ENCODE measurements at regions not wholly inside any gene's neighbourhood (a gene's known extent, or its start where the extent isn't known, plus 50 kb on each side); places are given as distances from the start of the nearest gene placed in this dataset.

DNA sequence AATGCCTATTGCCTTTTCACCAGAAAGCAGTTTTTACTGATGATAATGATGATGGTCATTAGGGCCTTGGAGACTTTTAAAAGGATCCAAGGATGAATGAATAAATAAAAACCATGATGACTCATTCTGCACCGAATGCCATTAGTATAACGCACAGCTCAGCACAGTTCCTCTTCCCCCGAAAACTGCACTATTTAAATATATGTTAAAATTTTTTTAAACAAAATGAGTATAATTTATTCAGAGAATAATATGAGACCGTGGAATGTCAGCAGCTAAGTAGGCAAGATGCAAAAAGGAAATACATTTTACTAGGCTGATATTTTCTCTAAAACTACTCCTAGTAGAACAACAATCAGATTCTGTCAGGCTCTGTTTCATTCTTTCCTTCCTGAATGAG is 83.4 kb upstream of the NANOGP8 start:
- H3K27me3 ChIP-seq (ENCODE audit: insufficient read depth, low read length): no peaks in the 10 kb centered on the region
- H3K9me3 Mint-ChIP-seq (ENCODE audit: unreplicated experiment): no peaks in the 10 kb centered on the region
- H3K4me2 ChIP-seq (ENCODE audit: low read length): peak overlapping the region; percentile 67
- H3K4me1 ChIP-seq (ENCODE audit: insufficient read depth, low read length): peaks cover 11% of the 10 kb centered on the region
- FAIRE-seq (no peak), DNase-seq (ENCODE audit: low read depth) (peak; percentile 79)
- H3K36me3 ChIP-seq (ENCODE audit: insufficient read depth, low read length): no peaks in the 10 kb centered on the region
- peaks cover 19% of the 10 kb centered on the region for H3K4me1 Mint-ChIP-seq (ENCODE audit: low read depth, unreplicated experiment)
- peak overlapping the region; percentile 30 for H3K4me3 ChIP-seq (ENCODE audit: insufficient read depth, low read depth, low read length)
- no peaks in the 10 kb centered on the region for H3K27me3 Mint-ChIP-seq (ENCODE audit: low read depth, unreplicated experiment)
- TF ChIP-seq CTCF (IDR thresholded peaks at IDR 0.05; ENCODE audit: insufficient read depth, low read depth, low read length) (no peak), EZH2 (IDR thresholded peaks at IDR 0.05; ENCODE audit: insufficient read depth, low read length) (no peak)
- no peaks in the 10 kb centered on the region for H3K36me3 Mint-ChIP-seq (ENCODE audit: low read depth, unreplicated experiment)
- peak overlapping the region; percentile 12 for H3K27ac Mint-ChIP-seq (ENCODE audit: unreplicated experiment)
- H3K79me2 ChIP-seq (ENCODE audit: insufficient read depth, low read length): no peaks in the 10 kb centered on the region
- no peak overlapping the region for H2AFZ ChIP-seq (ENCODE audit: low read depth, low read length)
- H3K4me3 Mint-ChIP-seq (ENCODE audit: unreplicated experiment): no peak overlapping the region
- no peaks in the 10 kb centered on the region for H3K9me3 ChIP-seq (ENCODE audit: insufficient read depth, low read depth, low read length)
- peak overlapping the region; percentile 36 for H3K27ac ChIP-seq (ENCODE audit: low read depth, low read length)
- peak overlapping the region; percentile 33 for H3K9ac ChIP-seq (ENCODE audit: low read length)
- H4K20me1 ChIP-seq (ENCODE audit: insufficient read depth, low read length): no peaks in the 10 kb centered on the region

DNA sequence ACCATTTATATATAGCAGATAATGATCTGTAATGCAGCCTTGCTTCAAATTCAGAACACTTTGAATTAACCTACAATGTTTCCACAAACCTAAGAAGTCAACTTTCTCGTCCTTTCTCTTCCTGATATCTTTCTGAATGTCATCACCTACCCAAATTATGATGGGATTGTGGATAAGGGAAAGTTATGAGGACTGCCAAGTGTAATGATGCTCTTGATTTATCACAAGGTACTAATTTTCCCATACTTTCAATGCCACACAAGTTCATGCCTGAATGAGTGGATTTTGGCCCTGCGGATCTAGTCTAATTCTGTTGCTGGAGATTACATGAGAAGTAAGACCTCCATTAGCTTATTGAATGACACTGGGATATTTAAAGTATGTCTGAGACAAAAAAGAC is 82.6 kb upstream of the NANOGP8 start:
- FAIRE-seq (no peak), DNase-seq (ENCODE audit: low read depth) (no peak)
- Mint-ChIP-seq H3K4me1 (ENCODE audit: low read depth, unreplicated experiment) (peaks cover 15% of the 10 kb centered on the region), H3K36me3 (ENCODE audit: low read depth, unreplicated experiment) (no peaks in the 10 kb centered on the region), H3K27me3 (ENCODE audit: low read depth, unreplicated experiment) (no peaks in the 10 kb centered on the region), H3K9me3 (ENCODE audit: unreplicated experiment) (no peaks in the 10 kb centered on the region), H3K4me3 (ENCODE audit: unreplicated experiment) (no peak overlapping the region), H3K27ac (ENCODE audit: unreplicated experiment) (no peak overlapping the region)
- TF ChIP-seq CTCF (IDR thresholded peaks at IDR 0.05; ENCODE audit: insufficient read depth, low read depth, low read length) (no peak), EZH2 (IDR thresholded peaks at IDR 0.05; ENCODE audit: insufficient read depth, low read length) (no peak)
- H4K20me1 ChIP-seq (ENCODE audit: insufficient read depth, low read length): no peaks in the 10 kb centered on the region
- H3K9ac ChIP-seq (ENCODE audit: low read length): no peak overlapping the region
- H3K36me3 ChIP-seq (ENCODE audit: insufficient read depth, low read length): no peaks in the 10 kb centered on the region
- H3K27ac ChIP-seq (ENCODE audit: low read depth, low read length): no peak overlapping the region
- no peaks in the 10 kb centered on the region for H3K79me2 ChIP-seq (ENCODE audit: insufficient read depth, low read length)
- no peak overlapping the region for H3K4me2 ChIP-seq (ENCODE audit: low read length)
- peaks cover 11% of the 10 kb centered on the region for H3K4me1 ChIP-seq (ENCODE audit: insufficient read depth, low read length)
- H3K4me3 ChIP-seq (ENCODE audit: insufficient read depth, low read depth, low read length): no peak overlapping the region
- no peaks in the 10 kb centered on the region for H3K9me3 ChIP-seq (ENCODE audit: insufficient read depth, low read depth, low read length)
- H2AFZ ChIP-seq (ENCODE audit: low read depth, low read length): no peak overlapping the region
- H3K27me3 ChIP-seq (ENCODE audit: insufficient read depth, low read length): no peaks in the 10 kb centered on the region

GRCh38 chr15:35166730-35167359 is 81.8 kb upstream of the NANOGP8 start:
- no peaks in the 10 kb centered on the region for H3K27me3 ChIP-seq (ENCODE audit: insufficient read depth, low read length)
- H3K79me2 ChIP-seq (ENCODE audit: insufficient read depth, low read length): no peaks in the 10 kb centered on the region
- H3K4me1 Mint-ChIP-seq (ENCODE audit: low read depth, unreplicated experiment): peaks cover 15% of the 10 kb centered on the region
- H3K36me3 ChIP-seq (ENCODE audit: insufficient read depth, low read length): no peaks in the 10 kb centered on the region
- H3K4me3 ChIP-seq (ENCODE audit: insufficient read depth, low read depth, low read length): no peak overlapping the region
- no peak overlapping the region for H3K9ac ChIP-seq (ENCODE audit: low read length)
- TF ChIP-seq EZH2 (IDR thresholded peaks at IDR 0.05; ENCODE audit: insufficient read depth, low read length) (no peak), CTCF (IDR thresholded peaks at IDR 0.05; ENCODE audit: insufficient read depth, low read depth, low read length) (no peak)
- H3K36me3 Mint-ChIP-seq (ENCODE audit: low read depth, unreplicated experiment): no peaks in the 10 kb centered on the region
- H3K9me3 Mint-ChIP-seq (ENCODE audit: unreplicated experiment): no peaks in the 10 kb centered on the region
- no peaks in the 10 kb centered on the region for H3K27me3 Mint-ChIP-seq (ENCODE audit: low read depth, unreplicated experiment)
- no peak overlapping the region for H3K4me3 Mint-ChIP-seq (ENCODE audit: unreplicated experiment)
- DNase-seq (ENCODE audit: low read depth): no peak
- no peaks in the 10 kb centered on the region for H3K9me3 ChIP-seq (ENCODE audit: insufficient read depth, low read depth, low read length)
- H4K20me1 ChIP-seq (ENCODE audit: insufficient read depth, low read length): no peaks in the 10 kb centered on the region
- no peak overlapping the region for H3K4me2 ChIP-seq (ENCODE audit: low read length)
- no peak for FAIRE-seq
- H3K27ac ChIP-seq (ENCODE audit: low read depth, low read length): no peak overlapping the region
- peaks cover 11% of the 10 kb centered on the region for H3K4me1 ChIP-seq (ENCODE audit: insufficient read depth, low read length)
- no peak overlapping the region for H2AFZ ChIP-seq (ENCODE audit: low read depth, low read length)
- H3K27ac Mint-ChIP-seq (ENCODE audit: unreplicated experiment): no peak overlapping the region
